NCI-H1048 (cell line): ENCODE measurements at regions not wholly inside any gene's neighbourhood (a gene's known extent, or its start where the extent isn't known, plus 50 kb on each side); places are given as distances from the start of the nearest gene placed in this dataset.
"Not testable (repeated sequence)": the region's sequence is repeated elsewhere in the genome, so short reads cannot be mapped to it uniquely, and the experiment has no call there.

ENCODE experiments used
- DNase-seq: peaks from one replicate; lab custom pipeline; 2025; lab: John Stamatoyannopoulos, UW

- DNase-seq = no peak
Observed at GRCh38 chr5:128799945-128800344, 165.3 kb upstream of the SLC27A6 start.

- DNase-seq = no peak
Observed at GRCh38 chr5:128800377-128800776, 164.9 kb upstream of the SLC27A6 start.

- no peak for DNase-seq
Observed at GRCh38 chr5:128813317-128814070, 151.8 kb upstream of the SLC27A6 start.

- no peak for DNase-seq
Observed at GRCh38 chr5:128815201-128815600, 150.1 kb upstream of the SLC27A6 start.

- DNase-seq = no peak
Observed at GRCh38 chr5:128825826-128826225, 139.5 kb upstream of the SLC27A6 start.

- DNase-seq = no peak
Observed at GRCh38 chr5:128826275-128826674, 139.0 kb upstream of the SLC27A6 start.

GRCh38 chr5:128836571-128836970 is 128.7 kb upstream of the SLC27A6 start:
- DNase-seq = no peak

GRCh38 chr5:128838623-128839022 is 126.7 kb upstream of the SLC27A6 start:
- no peak for DNase-seq

GRCh38 chr5:128842241-128842640 is 123.0 kb upstream of the SLC27A6 start:
- no peak for DNase-seq

- DNase-seq = no peak
Observed at GRCh38 chr5:128844354-128844923, 120.8 kb upstream of the SLC27A6 start.

- no peak for DNase-seq
Observed at GRCh38 chr5:128850049-128850448, 115.2 kb upstream of the SLC27A6 start.

GRCh38 chr5:128854931-128855330 is 110.4 kb upstream of the SLC27A6 start:
- DNase-seq = no peak

- DNase-seq = no peak
Observed at GRCh38 chr5:128857076-128857677, 108.1 kb upstream of the SLC27A6 start.

- peak; percentile 74 for DNase-seq
Observed at GRCh38 chr5:128858995-128859394, 106.3 kb upstream of the SLC27A6 start.

- not testable (repeated sequence) for DNase-seq
Observed at GRCh38 chr5:128861155-128861554, 104.1 kb upstream of the SLC27A6 start.

GRCh38 chr5:128869970-128870369 is 95.3 kb upstream of the SLC27A6 start:
- DNase-seq = no peak

GRCh38 chr5:128870373-128870772 is 94.9 kb upstream of the SLC27A6 start:
- no peak for DNase-seq

- no peak for DNase-seq
Observed at GRCh38 chr5:128870923-128871322, 94.4 kb upstream of the SLC27A6 start.

- no peak for DNase-seq
Observed at GRCh38 chr5:128876569-128877382, 88.5 kb upstream of the SLC27A6 start.

- no peak for DNase-seq
Observed at GRCh38 chr5:128877476-128877875, 87.8 kb upstream of the SLC27A6 start.

GRCh38 chr5:128881502-128882018 is 83.7 kb upstream of the SLC27A6 start:
- no peak for DNase-seq

GRCh38 chr5:128885649-128886255 is 79.5 kb upstream of the SLC27A6 start:
- no peak for DNase-seq
